ENCODE measurements at regions not wholly inside any gene's neighbourhood (a gene's known extent, or its start where the extent isn't known, plus 50 kb on each side); places are given as distances from the start of the nearest gene placed in this dataset.

GRCh38 chr13:38543561-38543960 is 143.3 kb upstream of the FREM2 start:
- Histone ChIP-seq H3K4me3 (no peak overlapping the region), H3K4me1 (replicated peaks in 1 of 2) (no peaks in the 10 kb centered on the region), H3K9me3 (replicated peaks in 1 of 3) (no peaks in the 10 kb centered on the region), H3K27ac (no peak overlapping the region), H3K27me3 (no peaks in the 10 kb centered on the region), H3K36me3 (replicated peaks in 1 of 2) (no peaks in the 10 kb centered on the region)
- TF ChIP-seq POLR2A (IDR thresholded peaks at IDR 0.05) (no peak), CTCF (IDR thresholded peaks at IDR 0.05) (no peak)
- intact Hi-C loops (cut with DNase I): no loop called here
- no peak for DNase-seq
- WGBS, 4 donors: 73 to 79% (median 79%) methylated on average over 4 of the region's 4 CpGs

GRCh38 chr13:38563739-38564138 is 123.1 kb upstream of the FREM2 start:
- Histone ChIP-seq H3K36me3 (replicated peaks in 1 of 2) (no peaks in the 10 kb centered on the region), H3K9me3 (replicated peaks in 1 of 3) (no peaks in the 10 kb centered on the region), H3K27ac (no peak overlapping the region), H3K27me3 (no peaks in the 10 kb centered on the region), H3K4me1 (replicated peaks in 1 of 2) (no peaks in the 10 kb centered on the region), H3K4me3 (no peak overlapping the region)
- TF ChIP-seq CTCF (IDR thresholded peaks at IDR 0.05) (no peak), POLR2A (IDR thresholded peaks at IDR 0.05) (no peak)
- intact Hi-C loops (cut with DNase I): no loop called here
- DNase-seq: no peak
- WGBS, 4 donors: 76 to 88% (median 81%) methylated on average over 2 of the region's 2 CpGs

DNA sequence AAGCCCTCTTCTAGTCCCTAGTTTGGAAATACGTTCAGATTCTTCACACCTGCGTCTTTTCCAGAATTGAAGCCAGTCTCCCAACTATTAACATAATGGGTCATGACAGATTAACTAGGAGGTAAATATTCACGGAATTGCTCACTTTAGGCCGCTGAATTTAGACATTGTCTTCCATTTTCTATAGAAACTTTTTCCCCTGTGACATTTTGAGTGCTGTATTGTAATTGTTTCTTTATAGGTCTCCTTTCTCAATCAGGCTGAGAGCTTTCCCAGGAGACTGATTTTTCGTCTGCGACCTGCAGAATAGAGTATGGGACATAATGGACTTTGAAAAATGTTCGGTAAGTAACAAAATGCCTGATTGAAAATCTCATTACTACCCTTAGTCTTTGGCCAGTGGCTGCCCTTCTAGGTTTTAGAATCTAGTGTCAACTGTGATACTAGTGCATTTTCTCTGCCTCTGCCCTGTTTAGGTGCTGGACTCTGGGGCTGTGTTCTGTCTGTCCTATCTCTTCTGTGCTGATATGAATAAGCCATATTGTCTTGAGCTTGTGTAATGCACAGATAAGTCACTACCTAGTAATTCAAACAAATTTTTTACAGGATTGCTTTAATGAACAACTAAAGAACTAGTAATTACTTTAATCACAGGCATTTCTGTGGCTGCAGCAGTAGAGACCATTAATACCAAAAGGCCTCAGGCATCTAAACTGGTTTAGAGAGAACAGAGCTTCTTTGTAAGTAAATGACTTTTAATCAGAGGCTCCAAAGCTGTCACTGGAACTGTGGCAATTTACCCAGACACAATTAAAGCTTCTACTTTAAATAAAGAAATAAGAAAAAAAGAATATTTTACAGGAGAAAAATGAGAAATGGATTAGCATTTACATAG is 122.4 kb upstream of the FREM2 start:
- no peak for TF ChIP-seq POLR2A (IDR thresholded peaks at IDR 0.05)
- no peak for TF ChIP-seq CTCF (IDR thresholded peaks at IDR 0.05)
- WGBS, 4 donors: 77 to 82% (median 81%) methylated on average over 7 of the region's 7 CpGs
- H3K4me1 ChIP-seq (replicated peaks in 1 of 2): no peaks in the 10 kb centered on the region

DNA sequence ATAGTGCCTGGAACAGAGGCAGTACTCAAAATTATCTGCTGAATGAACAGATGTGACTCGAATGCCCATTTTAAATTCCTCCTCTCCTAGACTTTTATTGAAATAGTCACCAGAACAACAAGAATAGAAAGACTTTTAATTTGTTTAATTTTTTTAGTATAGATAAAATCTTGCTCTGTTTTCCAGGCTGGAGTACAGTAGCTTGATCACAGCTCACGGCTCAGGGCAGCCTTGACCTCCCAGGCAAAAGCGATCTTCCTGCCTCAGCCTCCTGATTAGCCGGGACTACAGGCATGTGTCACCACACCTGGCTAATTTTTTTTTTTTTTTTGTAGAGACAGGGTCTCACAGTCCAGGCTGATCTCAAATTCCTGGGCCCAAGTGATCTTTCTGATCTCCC is 120.9 kb upstream of the FREM2 start:
- TF ChIP-seq CTCF (IDR thresholded peaks at IDR 0.05) (no peak), POLR2A (IDR thresholded peaks at IDR 0.05) (no peak)
- Histone ChIP-seq H3K4me3 (no peak overlapping the region), H3K9me3 (replicated peaks in 1 of 3) (no peaks in the 10 kb centered on the region), H3K27ac (no peak overlapping the region), H3K27me3 (no peaks in the 10 kb centered on the region), H3K36me3 (replicated peaks in 1 of 2) (no peaks in the 10 kb centered on the region), H3K4me1 (replicated peaks in 1 of 2) (no peaks in the 10 kb centered on the region)
- DNase-seq: no peak
- WGBS, 4 donors: 38 to 57% (median 53%) methylated on average over 4 of the region's 4 CpGs
- intact Hi-C loops (cut with DNase I): no loop called here

More for the DNA sequence above, 122.4 kb upstream of the FREM2 start:
- Histone ChIP-seq H3K4me3 (no peak overlapping the region), H3K9me3 (replicated peaks in 1 of 3) (no peaks in the 10 kb centered on the region), H3K36me3 (replicated peaks in 1 of 2) (no peaks in the 10 kb centered on the region), H3K27me3 (no peaks in the 10 kb centered on the region), H3K27ac (no peak overlapping the region)
- intact Hi-C loops (cut with DNase I): no loop called here
- DNase-seq: no peak

Data from adrenal gland (tissue), 9 donors.